ENCODE measurements at regions not wholly inside any gene's neighbourhood (a gene's known extent, or its start where the extent isn't known, plus 50 kb on each side); places are given as distances from the start of the nearest gene placed in this dataset.

DNA sequence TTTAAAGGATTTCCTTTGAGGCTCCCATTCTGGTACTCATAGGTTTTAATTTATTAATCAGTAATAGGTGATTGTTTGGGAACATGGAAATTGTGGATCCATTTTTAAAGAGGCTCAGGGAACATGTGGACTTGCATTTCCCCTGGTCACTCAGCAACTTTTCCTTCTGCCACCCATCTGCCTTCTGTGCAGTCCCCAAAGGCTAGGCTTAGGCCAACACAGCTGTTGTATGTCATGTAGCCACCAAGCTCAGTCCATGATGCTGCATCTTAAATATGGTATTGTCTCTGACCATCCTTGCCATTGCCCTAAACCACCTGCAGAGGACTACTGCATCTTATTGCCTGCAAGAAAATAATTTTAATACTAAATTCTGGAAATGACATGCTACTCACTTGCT lies 416.7 kb upstream of the SEMA6D start:
- TF ChIP-seq TAF1 (IDR thresholded peaks at IDR 0.05; ENCODE audit: borderline replicate concordance, insufficient read depth, low read length): no peak
- no peak for TF ChIP-seq POLR2AphosphoS5 (IDR thresholded peaks at IDR 0.05; ENCODE audit: low read depth, low read length)
- no peak for TF ChIP-seq SIN3A (IDR thresholded peaks at IDR 0.05; ENCODE audit: borderline replicate concordance, insufficient read depth, low read length)
- TF ChIP-seq, protein P1, sequence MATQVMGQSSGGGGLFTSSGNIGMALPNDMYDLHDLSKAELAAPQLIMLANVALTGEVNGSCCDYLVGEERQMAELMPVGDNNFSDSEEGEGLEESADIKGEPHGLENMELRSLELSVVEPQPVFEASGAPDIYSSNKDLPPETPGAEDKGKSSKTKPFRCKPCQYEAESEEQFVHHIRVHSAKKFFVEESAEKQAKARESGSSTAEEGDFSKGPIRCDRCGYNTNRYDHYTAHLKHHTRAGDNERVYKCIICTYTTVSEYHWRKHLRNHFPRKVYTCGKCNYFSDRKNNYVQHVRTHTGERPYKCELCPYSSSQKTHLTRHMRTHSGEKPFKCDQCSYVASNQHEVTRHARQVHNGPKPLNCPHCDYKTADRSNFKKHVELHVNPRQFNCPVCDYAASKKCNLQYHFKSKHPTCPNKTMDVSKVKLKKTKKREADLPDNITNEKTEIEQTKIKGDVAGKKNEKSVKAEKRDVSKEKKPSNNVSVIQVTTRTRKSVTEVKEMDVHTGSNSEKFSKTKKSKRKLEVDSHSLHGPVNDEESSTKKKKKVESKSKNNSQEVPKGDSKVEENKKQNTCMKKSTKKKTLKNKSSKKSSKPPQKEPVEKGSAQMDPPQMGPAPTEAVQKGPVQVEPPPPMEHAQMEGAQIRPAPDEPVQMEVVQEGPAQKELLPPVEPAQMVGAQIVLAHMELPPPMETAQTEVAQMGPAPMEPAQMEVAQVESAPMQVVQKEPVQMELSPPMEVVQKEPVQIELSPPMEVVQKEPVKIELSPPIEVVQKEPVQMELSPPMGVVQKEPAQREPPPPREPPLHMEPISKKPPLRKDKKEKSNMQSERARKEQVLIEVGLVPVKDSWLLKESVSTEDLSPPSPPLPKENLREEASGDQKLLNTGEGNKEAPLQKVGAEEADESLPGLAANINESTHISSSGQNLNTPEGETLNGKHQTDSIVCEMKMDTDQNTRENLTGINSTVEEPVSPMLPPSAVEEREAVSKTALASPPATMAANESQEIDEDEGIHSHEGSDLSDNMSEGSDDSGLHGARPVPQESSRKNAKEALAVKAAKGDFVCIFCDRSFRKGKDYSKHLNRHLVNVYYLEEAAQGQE (IDR thresholded peaks at IDR 0.05; ENCODE audit: insufficient read depth in 1 of 2, low read depth in 2 of 2, low read length in 2 of 2): no peak
